ENCODE measurements at regions not wholly inside any gene's neighbourhood (a gene's known extent, or its start where the extent isn't known, plus 50 kb on each side); places are given as distances from the start of the nearest gene placed in this dataset.

- Histone ChIP-seq H3K27ac (ENCODE audit: low read length) (no peak overlapping the region), H3K4me3 (ENCODE audit: low read length) (no peak overlapping the region), H3K9me3 (ENCODE audit: control insufficient read depth, insufficient read depth, low read length) (no peaks in the 10 kb centered on the region), H3K27me3 (ENCODE audit: control insufficient read depth, insufficient read depth, low read length) (no peaks in the 10 kb centered on the region), H3K36me3 (ENCODE audit: control insufficient read depth, insufficient read depth, low read length) (no peaks in the 10 kb centered on the region), H3K4me1 (ENCODE audit: control insufficient read depth, insufficient read depth, low read length) (no peaks in the 10 kb centered on the region)
- no peak for TF ChIP-seq CTCF (IDR thresholded peaks at IDR 0.05)
- no peaks in the 10 kb centered on the region for H3K27me3 Mint-ChIP-seq (ENCODE audit: low read depth in 2 of 2)
- H3K27ac Mint-ChIP-seq: no peak overlapping the region
- no peaks in the 10 kb centered on the region for H3K36me3 Mint-ChIP-seq
- peaks cover 20% of the 10 kb centered on the region in 2 donors for H3K9me3 Mint-ChIP-seq
- H3K4me1 Mint-ChIP-seq: no peaks in the 10 kb centered on the region
- 67% methylated on average over 1 of the region's 1 CpG for WGBS (ENCODE audit: insufficient coverage)
- ATAC-seq (no peak), DNase-seq (no peak)
- H3K4me3 Mint-ChIP-seq: no peak overlapping the region
- intact Hi-C loops (cut with micrococcal nuclease): no loop called here
Observed at GRCh38 chr11:42112866-42113265, 653.4 kb upstream of the LRRC4C start.

GRCh38 chr11:42114927-42115326, 655.5 kb upstream of the LRRC4C start:
- no peaks in the 10 kb centered on the region for H3K4me1 Mint-ChIP-seq
- H3K27me3 Mint-ChIP-seq (ENCODE audit: low read depth in 2 of 2): no peaks in the 10 kb centered on the region
- H3K4me3 ChIP-seq (ENCODE audit: low read length): no peak overlapping the region
- H3K27ac ChIP-seq (ENCODE audit: low read length): no peak overlapping the region
- H3K36me3 ChIP-seq (ENCODE audit: control insufficient read depth, insufficient read depth, low read length): no peaks in the 10 kb centered on the region
- intact Hi-C loops (cut with micrococcal nuclease): no loop called here
- 71% methylated on average over 1 of the region's 1 CpG for WGBS (ENCODE audit: insufficient coverage)
- H3K9me3 ChIP-seq (ENCODE audit: control insufficient read depth, insufficient read depth, low read length): no peaks in the 10 kb centered on the region
- no peak overlapping the region for H3K4me3 Mint-ChIP-seq
- ATAC-seq (no peak), DNase-seq (no peak)
- peaks cover 17 to 18% of the 10 kb centered on the region in 2 donors for H3K9me3 Mint-ChIP-seq
- H3K27ac Mint-ChIP-seq: no peak overlapping the region
- no peak for TF ChIP-seq CTCF (IDR thresholded peaks at IDR 0.05)
- no peaks in the 10 kb centered on the region for H3K36me3 Mint-ChIP-seq
- H3K27me3 ChIP-seq (ENCODE audit: control insufficient read depth, insufficient read depth, low read length): no peaks in the 10 kb centered on the region
- H3K4me1 ChIP-seq (ENCODE audit: control insufficient read depth, insufficient read depth, low read length): no peaks in the 10 kb centered on the region

- H3K27ac ChIP-seq (ENCODE audit: low read length): no peak overlapping the region
- no peaks in the 10 kb centered on the region for H3K4me1 Mint-ChIP-seq
- ATAC-seq (no peak), DNase-seq (no peak)
- H3K27me3 ChIP-seq (ENCODE audit: control insufficient read depth, insufficient read depth, low read length): no peaks in the 10 kb centered on the region
- H3K27ac Mint-ChIP-seq: no peak overlapping the region
- no peaks in the 10 kb centered on the region for H3K27me3 Mint-ChIP-seq (ENCODE audit: low read depth in 2 of 2)
- WGBS (ENCODE audit: insufficient coverage): no CpG with 5 or more reads among the region's 1 CpG
- intact Hi-C loops (cut with micrococcal nuclease): no loop called here
- H3K9me3 Mint-ChIP-seq: peaks cover 13 to 25% of the 10 kb centered on the region in 2 donors
- H3K9me3 ChIP-seq (ENCODE audit: control insufficient read depth, insufficient read depth, low read length): no peaks in the 10 kb centered on the region
- H3K36me3 Mint-ChIP-seq: no peaks in the 10 kb centered on the region
- no peak overlapping the region for H3K4me3 ChIP-seq (ENCODE audit: low read length)
- H3K4me1 ChIP-seq (ENCODE audit: control insufficient read depth, insufficient read depth, low read length): no peaks in the 10 kb centered on the region
- no peak for TF ChIP-seq CTCF (IDR thresholded peaks at IDR 0.05)
- no peaks in the 10 kb centered on the region for H3K36me3 ChIP-seq (ENCODE audit: control insufficient read depth, insufficient read depth, low read length)
- H3K4me3 Mint-ChIP-seq: no peak overlapping the region
Observed at GRCh38 chr11:42138454-42138853, 679.0 kb upstream of the LRRC4C start.

- intact Hi-C loops (cut with micrococcal nuclease): no loop called here
- Histone ChIP-seq H3K27ac (ENCODE audit: low read length) (no peak overlapping the region), H3K27me3 (ENCODE audit: control insufficient read depth, insufficient read depth, low read length) (no peaks in the 10 kb centered on the region), H3K4me1 (ENCODE audit: control insufficient read depth, insufficient read depth, low read length) (no peaks in the 10 kb centered on the region), H3K4me3 (ENCODE audit: low read length) (no peak overlapping the region), H3K36me3 (ENCODE audit: control insufficient read depth, insufficient read depth, low read length) (no peaks in the 10 kb centered on the region), H3K9me3 (ENCODE audit: control insufficient read depth, insufficient read depth, low read length) (peaks cover 12% of the 10 kb centered on the region)
- DNase-seq (no peak), ATAC-seq (no peak)
- no peaks in the 10 kb centered on the region for H3K36me3 Mint-ChIP-seq
- no peaks in the 10 kb centered on the region for H3K4me1 Mint-ChIP-seq
- no peak for TF ChIP-seq CTCF (IDR thresholded peaks at IDR 0.05)
- H3K4me3 Mint-ChIP-seq: no peak overlapping the region
- H3K9me3 Mint-ChIP-seq: peaks cover 16 to 29% of the 10 kb centered on the region in 2 donors
- H3K27ac Mint-ChIP-seq: no peak overlapping the region
- H3K27me3 Mint-ChIP-seq (ENCODE audit: low read depth in 2 of 2): no peaks in the 10 kb centered on the region
Observed at GRCh38 chr11:42145311-42145710, 685.9 kb upstream of the LRRC4C start.

Data from natural killer cell (primary cell).